Gastrocnemius medialis (tissue), 4 donors: ENCODE measurements at regions not wholly inside any gene's neighbourhood (a gene's known extent, or its start where the extent isn't known, plus 50 kb on each side); places are given as distances from the start of the nearest gene placed in this dataset.

ENCODE experiments used
- POLR2A ChIP-seq, 2 donors: fragments of 450-650 bp; IDR thresholded peaks; one replicate each; pipeline ENCODE4 v1.6.1; 2017; ENCODE audit warnings: antibody characterized with exemption in 2 of 2, mild to moderate bottlenecking in 2 of 2, moderate library complexity in 2 of 2
- TF ChIP-seq, protein P1 (sequence below), 5 experiments: fragments of 450-650 bp in 3 of 5; fragments of 200-600 bp in 2 of 5; sonication (generic) in 2 of 5; IDR thresholded peaks in 4 of 5; conservative IDR thresholded peaks in 1 of 5; 1 replicate in 4 of 5; 2 replicates in 1 of 5; pipeline ENCODE4 v1.5.1; 2016 to 2019; ENCODE audit warnings: antibody characterized with exemption in 5 of 5, mild to moderate bottlenecking in 3 of 5, moderate library complexity in 3 of 5

DNA sequence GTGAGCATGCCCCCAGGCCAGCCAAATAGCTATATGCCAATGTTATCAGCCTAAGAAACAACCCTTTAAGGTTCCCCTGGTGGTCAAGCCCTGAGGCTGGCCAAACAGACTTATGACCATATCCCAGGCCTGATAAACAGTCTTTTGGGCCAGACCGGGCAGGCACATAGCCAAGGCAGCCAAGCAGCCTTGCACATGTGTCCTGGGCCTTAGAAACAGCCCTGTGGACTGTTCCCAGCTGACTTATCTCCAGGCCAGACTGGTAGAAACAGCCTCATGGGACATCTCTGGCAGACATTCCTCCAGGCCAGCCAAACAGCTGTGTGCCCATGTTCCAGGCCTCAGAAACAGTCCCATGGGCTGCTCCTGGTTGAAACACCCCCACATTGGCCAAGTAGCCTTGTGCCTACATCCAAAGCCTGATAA, 295.0 kb upstream of the MGAT4C start:
- no peak for TF ChIP-seq POLR2A (IDR thresholded peaks at IDR 0.05)
- TF ChIP-seq, protein P1, sequence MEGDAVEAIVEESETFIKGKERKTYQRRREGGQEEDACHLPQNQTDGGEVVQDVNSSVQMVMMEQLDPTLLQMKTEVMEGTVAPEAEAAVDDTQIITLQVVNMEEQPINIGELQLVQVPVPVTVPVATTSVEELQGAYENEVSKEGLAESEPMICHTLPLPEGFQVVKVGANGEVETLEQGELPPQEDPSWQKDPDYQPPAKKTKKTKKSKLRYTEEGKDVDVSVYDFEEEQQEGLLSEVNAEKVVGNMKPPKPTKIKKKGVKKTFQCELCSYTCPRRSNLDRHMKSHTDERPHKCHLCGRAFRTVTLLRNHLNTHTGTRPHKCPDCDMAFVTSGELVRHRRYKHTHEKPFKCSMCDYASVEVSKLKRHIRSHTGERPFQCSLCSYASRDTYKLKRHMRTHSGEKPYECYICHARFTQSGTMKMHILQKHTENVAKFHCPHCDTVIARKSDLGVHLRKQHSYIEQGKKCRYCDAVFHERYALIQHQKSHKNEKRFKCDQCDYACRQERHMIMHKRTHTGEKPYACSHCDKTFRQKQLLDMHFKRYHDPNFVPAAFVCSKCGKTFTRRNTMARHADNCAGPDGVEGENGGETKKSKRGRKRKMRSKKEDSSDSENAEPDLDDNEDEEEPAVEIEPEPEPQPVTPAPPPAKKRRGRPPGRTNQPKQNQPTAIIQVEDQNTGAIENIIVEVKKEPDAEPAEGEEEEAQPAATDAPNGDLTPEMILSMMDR (IDR thresholded peaks at IDR 0.05 in 4 of 5, conservative IDR thresholded peaks at IDR 0.05 in 1 of 5): no peak
